Esophagus squamous epithelium (tissue), 4 donors: ENCODE measurements at regions not wholly inside any gene's neighbourhood (a gene's known extent, or its start where the extent isn't known, plus 50 kb on each side); places are given as distances from the start of the nearest gene placed in this dataset.

Experiments
- POLR2A ChIP-seq, 4 donors: fragments of 450-650 bp; IDR thresholded peaks; one replicate each; pipeline ENCODE4 v1.6.1; 2017; ENCODE audit warnings: antibody characterized with exemption in 4 of 4, mild to moderate bottlenecking in 4 of 4, moderate library complexity in 3 of 4
- TF ChIP-seq, protein P1 (sequence below), 6 experiments: fragments of 450-650 bp in 4 of 6; fragments of 200-600 bp in 2 of 6; sonication (generic) in 2 of 6; IDR thresholded peaks; one replicate each; pipeline ENCODE4 v1.5.1; 2016 to 2019; ENCODE audit warnings: antibody characterized with exemption in 6 of 6, mild to moderate bottlenecking in 4 of 6, moderate library complexity in 4 of 6

DNA sequence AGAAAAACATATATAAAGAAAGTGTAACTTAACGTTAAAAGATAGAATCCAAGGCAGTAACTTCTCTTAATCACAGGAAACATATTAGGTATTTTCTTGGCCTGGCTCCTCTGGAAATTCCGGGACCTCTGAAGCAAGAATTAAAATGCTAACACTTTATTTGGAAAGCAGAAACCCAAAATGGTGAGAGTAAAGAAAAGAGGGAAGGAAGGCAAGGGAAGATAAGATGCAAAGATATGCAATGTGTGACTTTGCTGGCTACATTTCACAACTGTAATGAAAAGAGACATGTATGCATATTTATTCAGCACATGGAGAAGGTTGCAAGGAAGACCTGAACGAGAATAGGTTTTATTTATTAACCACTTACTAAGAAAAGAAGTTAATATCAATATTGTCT is 372.5 kb downstream of the TBL1XR1 start:
- no peak for TF ChIP-seq POLR2A (IDR thresholded peaks at IDR 0.05)
- TF ChIP-seq, protein P1, sequence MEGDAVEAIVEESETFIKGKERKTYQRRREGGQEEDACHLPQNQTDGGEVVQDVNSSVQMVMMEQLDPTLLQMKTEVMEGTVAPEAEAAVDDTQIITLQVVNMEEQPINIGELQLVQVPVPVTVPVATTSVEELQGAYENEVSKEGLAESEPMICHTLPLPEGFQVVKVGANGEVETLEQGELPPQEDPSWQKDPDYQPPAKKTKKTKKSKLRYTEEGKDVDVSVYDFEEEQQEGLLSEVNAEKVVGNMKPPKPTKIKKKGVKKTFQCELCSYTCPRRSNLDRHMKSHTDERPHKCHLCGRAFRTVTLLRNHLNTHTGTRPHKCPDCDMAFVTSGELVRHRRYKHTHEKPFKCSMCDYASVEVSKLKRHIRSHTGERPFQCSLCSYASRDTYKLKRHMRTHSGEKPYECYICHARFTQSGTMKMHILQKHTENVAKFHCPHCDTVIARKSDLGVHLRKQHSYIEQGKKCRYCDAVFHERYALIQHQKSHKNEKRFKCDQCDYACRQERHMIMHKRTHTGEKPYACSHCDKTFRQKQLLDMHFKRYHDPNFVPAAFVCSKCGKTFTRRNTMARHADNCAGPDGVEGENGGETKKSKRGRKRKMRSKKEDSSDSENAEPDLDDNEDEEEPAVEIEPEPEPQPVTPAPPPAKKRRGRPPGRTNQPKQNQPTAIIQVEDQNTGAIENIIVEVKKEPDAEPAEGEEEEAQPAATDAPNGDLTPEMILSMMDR (IDR thresholded peaks at IDR 0.05), result no peak
